HepG2 (cell line): ENCODE measurements at regions not wholly inside any gene's neighbourhood (a gene's known extent, or its start where the extent isn't known, plus 50 kb on each side); places are given as distances from the start of the nearest gene placed in this dataset.

Experiments
- ATAC-seq: fragments of 200-7000 bp; cut with Tn5 transposase; 3 replicates; pipeline ENCODE4 v1.9.1; 2020; ENCODE audit warnings: mild to moderate bottlenecking, moderate library complexity
- BruUV-seq: library from RNA; stranded (reverse); fragments of 400-500 nt; replicated peaks from 2 replicates; lab custom pipeline; 2021; lab: Mats Ljungman, UMichigan
- CTCF ChIA-PET: fragments of 300-600 bp; formaldehyde crosslinking; extraction: SDS; loops from one replicate; lab custom pipeline; 2021; ENCODE audit warnings: low total read pairs, inconsistent platforms, low intra/inter-chr PET ratio; lab: Yijun Ruan, JAX
- POLR2A ChIA-PET: fragments of 350-600 bp; sonication (Branson Sonifier 250); formaldehyde crosslinking; loops from one replicate; lab custom pipeline; 2020; ENCODE audit warnings: antibody characterized with exemption, inconsistent platforms; lab: Yijun Ruan, JAX
- DNase-seq: peaks from one replicate; pipeline ENCODE4 v3.0.0-alpha.2; 2015; ENCODE audit warnings: low spot score
- FAIRE-seq: peaks from 3 replicates; lab custom pipeline; 2011; peaks lifted over from hg19 to GRCh38; lab: Jason Lieb, UNC
- H2AFZ ChIP-seq: one replicate; pipeline ENCODE4 v1.6.1; 2011; ENCODE audit warnings: low read length, inconsistent platforms
- H3K27ac ChIP-seq: fragments of 300-600 bp; 3 replicates; pipeline ENCODE4 v1.8.0; 2011; ENCODE audit warnings: mixed run types, mild to moderate bottlenecking, mixed read lengths, low read length, inconsistent platforms; ENCODE audit not compliant: insufficient read depth; ENCODE audit errors: extremely low read length
- H3K27me3 ChIP-seq, 2 experiments: fragments of 200-600 bp in 1 of 2; 2 replicates in 1 of 2; 3 replicates in 1 of 2; pipeline versions ENCODE4 v1.6.0 to v1.8.0; 2011; ENCODE audit warnings: low read length in 2 of 2, mild to moderate bottlenecking in 2 of 2, moderate library complexity in 2 of 2, inconsistent platforms in 1 of 2; ENCODE audit not compliant: insufficient read depth in 2 of 2, control insufficient read depth in 1 of 2
- H3K36me3 ChIP-seq, 2 experiments: fragments of 200-600 bp in 1 of 2; replicated peaks in 1 of 2; 2 replicates in 1 of 2; 3 replicates in 1 of 2; pipeline versions ENCODE4 v1.5.1 to v1.8.0; 2011; ENCODE audit warnings: low read length in 2 of 2, inconsistent platforms in 1 of 2; ENCODE audit not compliant: insufficient read depth in 2 of 2, control insufficient read depth in 1 of 2
- H3K4me1 ChIP-seq: 2 replicates; pipeline ENCODE4 v1.5.1; 2012; ENCODE audit warnings: low read length, inconsistent platforms; ENCODE audit not compliant: insufficient read depth
- H3K4me2 ChIP-seq: 2 replicates; pipeline ENCODE4 v1.6.0; 2011; ENCODE audit warnings: low read depth, low read length, inconsistent platforms
- H3K4me3 ChIP-seq, 3 experiments: fragments of 200-600 bp in 1 of 3; sonication (generic), shearing (Covaris generic) in 1 of 3; replicated peaks in 1 of 3; 2 replicates each; pipeline ENCODE4 v1.5.1; 2011 to 2016; ENCODE audit warnings: low read length in 3 of 3, inconsistent platforms in 2 of 3, low read depth in 2 of 3, mild to moderate bottlenecking in 2 of 3, control low read depth in 1 of 3, mixed read lengths in 1 of 3; ENCODE audit not compliant: insufficient read depth in 1 of 3
- H3K79me2 ChIP-seq: one replicate; pipeline ENCODE4 v1.6.1; 2011; ENCODE audit warnings: low read length, inconsistent platforms; ENCODE audit not compliant: insufficient read depth
- H3K9ac ChIP-seq: 2 replicates; pipeline ENCODE4 v1.6.0; 2011; ENCODE audit warnings: mild to moderate bottlenecking, low read depth, low read length, inconsistent platforms; ENCODE audit not compliant: insufficient read depth
- H3K9me3 ChIP-seq: 2 replicates; pipeline ENCODE4 v1.5.1; 2012; ENCODE audit warnings: mild to moderate bottlenecking, low read length
- H4K20me1 ChIP-seq: 2 replicates; pipeline ENCODE4 v1.6.0; 2011; ENCODE audit warnings: inconsistent platforms, mild to moderate bottlenecking, low read length, moderate library complexity; ENCODE audit not compliant: insufficient read depth
- FIP1L1 ChIP-seq: fragments of 200-400 bp; formaldehyde crosslinking; IDR thresholded peaks from 2 replicates; pipeline ENCODE4 v1.6.1; 2018; ENCODE audit warnings: low read depth, mild to moderate bottlenecking, low read length, moderate library complexity, borderline replicate concordance; ENCODE audit not compliant: insufficient read depth
- FOXA1 ChIP-seq, 2 experiments: fragments of 450-650 bp in 1 of 2; sonication (generic) in 1 of 2; formaldehyde crosslinking in 1 of 2; IDR thresholded peaks; 2 replicates each; pipeline versions ENCODE4 v1.4.0 to v1.6.1; 2016 to 2020; ENCODE audit warnings: missing genetic modification reagents in 1 of 2
- JUND ChIP-seq: sonication (generic); formaldehyde crosslinking; IDR thresholded peaks from 2 replicates; pipeline ENCODE4 v1.8.0; 2022; ENCODE audit warnings: mild to moderate bottlenecking, missing genetic modification reagents
- KLF13 ChIP-seq: sonication (generic); formaldehyde crosslinking; IDR thresholded peaks from 2 replicates; pipeline ENCODE4 v1.4.0; 2020; ENCODE audit warnings: mild to moderate bottlenecking, missing genetic modification reagents
- MTA1 ChIP-seq: sonication (generic); formaldehyde crosslinking; IDR thresholded peaks from 2 replicates; pipeline ENCODE4 v1.4.0; 2020; ENCODE audit warnings: missing genetic modification reagents, mild to moderate bottlenecking, borderline replicate concordance
- MXD4 ChIP-seq: IDR thresholded peaks from 2 replicates; pipeline ENCODE4 v1.6.1; 2016; ENCODE audit warnings: mild to moderate bottlenecking, missing biosample characterization, missing genetic modification reagents
- PRDM15 ChIP-seq: sonication (generic); formaldehyde crosslinking; IDR thresholded peaks from 2 replicates; pipeline ENCODE4 v1.4.0; 2020; ENCODE audit warnings: missing genetic modification reagents
- SETDB1 ChIP-seq: sonication (generic); formaldehyde crosslinking; IDR thresholded peaks from 2 replicates; pipeline ENCODE4 v1.5.1; 2020; ENCODE audit warnings: missing genetic modification reagents, mild to moderate bottlenecking, borderline replicate concordance
- SRSF1 ChIP-seq: fragments of 200-400 bp; formaldehyde crosslinking; optimal IDR thresholded peaks from 2 replicates; pipeline ENCODE3; 2017; ENCODE audit warnings: mild to moderate bottlenecking, low read depth, low read length, moderate library complexity
- ZNF263 ChIP-seq: sonication (generic); formaldehyde crosslinking; IDR thresholded peaks from 2 replicates; pipeline ENCODE4 v1.4.0; 2020; ENCODE audit warnings: missing genetic modification reagents
- ZNF496 ChIP-seq: sonication (generic); formaldehyde crosslinking; IDR thresholded peaks from 2 replicates; pipeline ENCODE4 v1.8.1; 2023; ENCODE audit warnings: mild to moderate bottlenecking, moderate library complexity, missing genetic modification reagents; ENCODE audit not compliant: insufficient replicate concordance
- WGBS: methylation state at CpG from one replicate; pipeline ENCODE4 v1.1.6; 2017; ENCODE audit warnings: low lambda C conversion rate; 5-methylcytosine and 5-hydroxymethylcytosine counted together
- in situ Hi-C: cut with HindIII; loops from 2 replicates; pipeline ENCODE4 v1.10.0; 2017; ENCODE audit warnings: low pct_unique_long_range_greater_than_20kb; ENCODE audit not compliant: extremely low pct_ligation_motif_present
- intact Hi-C: fragments of 100-400 bp; cut with micrococcal nuclease; formaldehyde crosslinking; loops from one replicate; pipeline ENCODE4 v1.10.0; 2022; ENCODE audit not compliant: unreplicated experiment

DNA sequence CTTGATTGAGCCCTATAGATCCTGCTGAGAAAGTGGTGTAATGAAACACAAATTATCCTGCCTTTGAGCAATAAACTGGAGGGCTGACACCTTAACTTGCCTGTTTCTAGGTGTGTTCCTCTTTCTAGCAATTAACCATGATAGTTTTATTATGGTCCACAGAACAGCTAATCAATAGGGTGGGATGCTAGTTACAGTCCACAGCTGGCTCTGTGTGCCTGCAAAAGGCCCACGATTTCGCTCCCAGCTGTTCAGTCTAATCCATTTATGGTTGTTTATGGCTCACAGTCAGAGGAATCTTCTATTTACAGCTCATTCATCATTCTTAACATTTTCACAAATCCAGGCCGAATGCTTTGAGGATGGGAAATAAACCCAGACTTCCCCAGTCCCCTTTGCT is 674.9 kb downstream of the SMARCA1 start:
- ATAC-seq (no peak), FAIRE-seq (no peak), DNase-seq (no peak)
- no peaks in the 10 kb centered on the region for H3K4me1 ChIP-seq
- ChIA-PET POLR2A (no interaction called here), CTCF (no interaction called here)
- BruUV-seq = no TSS peak
- no peak overlapping the region for H2AFZ ChIP-seq
- H3K27me3 ChIP-seq = no peaks in the 10 kb centered on the region
- 85% methylated on average over 3 of the region's 3 CpGs for WGBS
- no peaks in the 10 kb centered on the region for H3K79me2 ChIP-seq
- H3K4me2 ChIP-seq = no peak overlapping the region
- intact Hi-C loops (no loop called here), in situ Hi-C loops (no loop called here)
- H4K20me1 ChIP-seq = no peaks in the 10 kb centered on the region
- H3K9me3 ChIP-seq = no peaks in the 10 kb centered on the region
- TF ChIP-seq MXD4 (CRISPR knock-in tag) (no peak), SRSF1 (no peak), FOXA1 (IDR thresholded peaks at IDR 0.05) (no peak), FOXA1 (CRISPR knock-in tag; IDR thresholded peaks at IDR 0.05) (no peak), KLF13 (CRISPR knock-in tag) (no peak), FIP1L1 (no peak)
- H3K9ac ChIP-seq = no peak overlapping the region
- no peak overlapping the region for H3K27ac ChIP-seq
- H3K36me3 ChIP-seq = no peaks in the 10 kb centered on the region
- H3K4me3 ChIP-seq = no peak overlapping the region

DNA sequence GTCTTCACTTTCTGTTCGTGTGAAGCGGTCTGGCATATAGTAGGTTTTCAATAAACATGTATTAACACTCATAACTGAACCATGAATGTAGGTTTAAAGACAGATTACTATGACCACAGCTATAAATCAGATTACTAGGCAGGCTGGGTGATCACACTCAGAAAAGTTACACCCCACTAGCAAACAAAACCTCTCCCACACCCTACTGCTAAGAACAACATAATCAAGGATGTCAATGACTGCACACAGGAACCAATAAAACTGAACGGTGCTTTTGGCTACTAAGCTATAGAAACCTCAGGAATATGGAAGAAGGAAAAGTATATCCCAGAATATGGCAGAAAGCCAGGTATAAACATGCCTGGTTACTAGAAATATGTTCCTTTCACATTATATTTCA is 676.9 kb downstream of the SMARCA1 start:
- no TSS peak for BruUV-seq
- no peak for TF ChIP-seq ZNF496
- TF ChIP-seq JUND = no peak
- no peak for TF ChIP-seq ZNF263
- TF ChIP-seq SETDB1 = no peak
- TF ChIP-seq PRDM15 (CRISPR knock-in tag) = no peak
- no peak for TF ChIP-seq MTA1
- Histone ChIP-seq H3K4me3 (no peak overlapping the region), H3K36me3 (no peaks in the 10 kb centered on the region), H2AFZ (no peak overlapping the region), H3K4me1 (no peaks in the 10 kb centered on the region), H3K27ac (no peak overlapping the region), H3K9ac (no peak overlapping the region), H3K4me2 (no peak overlapping the region), H3K9me3 (no peaks in the 10 kb centered on the region), H3K79me2 (no peaks in the 10 kb centered on the region), H3K27me3 (no peaks in the 10 kb centered on the region), H4K20me1 (no peaks in the 10 kb centered on the region)
- intact Hi-C loops (no loop called here), in situ Hi-C loops (no loop called here)
- no peak for FAIRE-seq
- 61% methylated on average over 3 of the region's 3 CpGs for WGBS
- CTCF ChIA-PET = no interaction called here
- no peak for ATAC-seq
- no peak for DNase-seq
- POLR2A ChIA-PET = no interaction called here
